ENCODE measurements at regions not wholly inside any gene's neighbourhood (a gene's known extent, or its start where the extent isn't known, plus 50 kb on each side); places are given as distances from the start of the nearest gene placed in this dataset.

DNA sequence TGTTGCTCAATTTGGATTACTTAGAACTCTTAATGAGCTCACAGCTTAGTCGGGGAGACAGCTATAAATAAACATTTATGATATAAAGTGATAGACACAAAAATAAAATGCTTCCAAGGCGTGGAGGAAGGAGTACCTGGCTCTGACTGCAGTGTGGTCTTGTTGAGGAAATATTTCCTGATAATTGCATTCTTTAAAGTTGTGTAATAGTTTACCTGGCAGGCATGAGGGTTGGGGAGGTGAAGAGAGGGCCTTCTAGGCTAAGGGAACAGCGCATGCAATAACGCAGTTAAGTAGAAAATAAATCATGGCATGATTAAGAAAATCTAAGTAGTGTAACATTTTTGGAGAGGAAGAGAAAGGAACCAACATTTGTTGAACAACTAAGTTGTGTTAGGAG is 260.5 kb upstream of the ATP2B1 start (continued):
- TF ChIP-seq RAD21 (IDR thresholded peaks at IDR 0.05; ENCODE audit: insufficient read depth, low read depth, low read length) = no peak

DNA sequence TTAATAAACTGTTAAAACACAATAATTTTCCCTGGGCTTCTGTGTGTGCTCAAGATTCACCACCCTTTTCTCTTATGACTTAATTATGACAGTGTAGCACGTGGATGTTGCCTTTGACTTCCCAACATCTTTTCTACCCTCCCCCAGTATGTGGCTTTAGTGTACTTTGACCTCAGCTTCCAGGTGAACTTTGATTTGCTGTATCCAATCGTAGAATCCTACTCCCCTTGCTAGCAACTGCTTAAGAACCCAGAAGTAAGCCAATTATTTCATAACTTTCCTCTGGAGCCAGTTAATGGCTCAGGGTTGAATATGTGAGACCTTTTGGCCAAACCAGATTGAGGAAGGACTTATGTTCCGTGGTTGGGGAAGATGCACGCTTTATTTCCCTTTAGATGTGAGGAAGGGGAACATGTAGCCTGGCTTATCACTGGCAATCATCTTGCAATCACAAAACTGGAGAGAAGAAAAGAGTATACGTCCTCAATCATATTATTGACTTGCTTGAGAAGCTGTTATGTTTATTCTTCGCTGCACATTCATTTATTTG is 259.6 kb upstream of the ATP2B1 start:
- Histone ChIP-seq H4K20me1 (ENCODE audit: control insufficient read depth, insufficient read depth) (no peaks in the 10 kb centered on the region), H3K36me3 (ENCODE audit: control insufficient read depth in 2 of 2, insufficient read depth in 2 of 2, low read length in 1 of 2) (no peaks in the 10 kb centered on the region), H3K4me2 (ENCODE audit: control insufficient read depth, insufficient read depth) (no peak overlapping the region), H3K4me1 (ENCODE audit: control insufficient read depth, insufficient read depth, low read length) (no peaks in the 10 kb centered on the region), H3K9ac (ENCODE audit: control insufficient read depth, insufficient read depth, low read length) (no peak overlapping the region), H2AFZ (ENCODE audit: control insufficient read depth, low read depth, low read length) (no peak overlapping the region), H3K9me3 (replicated peaks; ENCODE audit: control insufficient read depth, insufficient read depth, low read length) (no peaks in the 10 kb centered on the region; the same call in 2 of the 3 replicates), H3K27me3 (replicated peaks in 1 of 2; ENCODE audit: control insufficient read depth in 2 of 2, insufficient read depth in 2 of 2, low read length in 1 of 2) (no peaks in the 10 kb centered on the region), H3K79me2 (ENCODE audit: control insufficient read depth, insufficient read depth, low read length) (no peaks in the 10 kb centered on the region), H3K4me3 (no peak overlapping the region), H3K27ac (ENCODE audit: control insufficient read depth, insufficient read depth) (no peak overlapping the region)
- BruUV-seq (replicated peaks) = no TSS peak
- RAD21 ChIA-PET (ENCODE audit: unreplicated experiment) = no interaction called here
- no peak for ATAC-seq
- DNase-seq (ENCODE audit: low read depth, low spot score) = no peak
- TF ChIP-seq RCOR1 (conservative IDR thresholded peaks at IDR 0.05; ENCODE audit: low read depth, low read length) (no peak), SMARCA5 (IDR thresholded peaks at IDR 0.05) (no peak), ZNF622 (IDR thresholded peaks at IDR 0.05) (no peak), CREM (IDR thresholded peaks at IDR 0.05; ENCODE audit: low read depth) (no peak), JUNB (IDR thresholded peaks at IDR 0.05) (no peak), RAD51 (IDR thresholded peaks at IDR 0.05) (no peak), ZNF274 (IDR thresholded peaks at IDR 0.05; ENCODE audit: insufficient read depth, insufficient read length) (no peak), WRNIP1 (IDR thresholded peaks at IDR 0.05; ENCODE audit: borderline replicate concordance, low read depth, low read length) (no peak), BHLHE40 (IDR thresholded peaks at IDR 0.05; ENCODE audit: borderline replicate concordance in 1 of 2, low read depth in 2 of 2, low read length in 1 of 2) (no peak), RBBP5 (conservative IDR thresholded peaks at IDR 0.05) (no peak), ZNF384 (IDR thresholded peaks at IDR 0.05; ENCODE audit: borderline replicate concordance, low read depth, low read length) (no peak), ESRRA (IDR thresholded peaks at IDR 0.05; ENCODE audit: low read length) (no peak)
- TF ChIP-seq, protein P1, sequence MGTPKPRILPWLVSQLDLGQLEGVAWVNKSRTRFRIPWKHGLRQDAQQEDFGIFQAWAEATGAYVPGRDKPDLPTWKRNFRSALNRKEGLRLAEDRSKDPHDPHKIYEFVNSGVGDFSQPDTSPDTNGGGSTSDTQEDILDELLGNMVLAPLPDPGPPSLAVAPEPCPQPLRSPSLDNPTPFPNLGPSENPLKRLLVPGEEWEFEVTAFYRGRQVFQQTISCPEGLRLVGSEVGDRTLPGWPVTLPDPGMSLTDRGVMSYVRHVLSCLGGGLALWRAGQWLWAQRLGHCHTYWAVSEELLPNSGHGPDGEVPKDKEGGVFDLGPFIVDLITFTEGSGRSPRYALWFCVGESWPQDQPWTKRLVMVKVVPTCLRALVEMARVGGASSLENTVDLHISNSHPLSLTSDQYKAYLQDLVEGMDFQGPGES (IDR thresholded peaks at IDR 0.05) = no peak
- TF ChIP-seq, protein P2, sequence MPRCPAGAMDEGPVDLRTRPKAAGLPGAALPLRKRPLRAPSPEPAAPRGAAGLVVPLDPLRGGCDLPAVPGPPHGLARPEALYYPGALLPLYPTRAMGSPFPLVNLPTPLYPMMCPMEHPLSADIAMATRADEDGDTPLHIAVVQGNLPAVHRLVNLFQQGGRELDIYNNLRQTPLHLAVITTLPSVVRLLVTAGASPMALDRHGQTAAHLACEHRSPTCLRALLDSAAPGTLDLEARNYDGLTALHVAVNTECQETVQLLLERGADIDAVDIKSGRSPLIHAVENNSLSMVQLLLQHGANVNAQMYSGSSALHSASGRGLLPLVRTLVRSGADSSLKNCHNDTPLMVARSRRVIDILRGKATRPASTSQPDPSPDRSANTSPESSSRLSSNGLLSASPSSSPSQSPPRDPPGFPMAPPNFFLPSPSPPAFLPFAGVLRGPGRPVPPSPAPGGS (IDR thresholded peaks at IDR 0.05; ENCODE audit: borderline replicate concordance, insufficient read depth, low read depth, low read length, poor library complexity, severe bottlenecking) = no peak
- TF ChIP-seq, protein P3, sequence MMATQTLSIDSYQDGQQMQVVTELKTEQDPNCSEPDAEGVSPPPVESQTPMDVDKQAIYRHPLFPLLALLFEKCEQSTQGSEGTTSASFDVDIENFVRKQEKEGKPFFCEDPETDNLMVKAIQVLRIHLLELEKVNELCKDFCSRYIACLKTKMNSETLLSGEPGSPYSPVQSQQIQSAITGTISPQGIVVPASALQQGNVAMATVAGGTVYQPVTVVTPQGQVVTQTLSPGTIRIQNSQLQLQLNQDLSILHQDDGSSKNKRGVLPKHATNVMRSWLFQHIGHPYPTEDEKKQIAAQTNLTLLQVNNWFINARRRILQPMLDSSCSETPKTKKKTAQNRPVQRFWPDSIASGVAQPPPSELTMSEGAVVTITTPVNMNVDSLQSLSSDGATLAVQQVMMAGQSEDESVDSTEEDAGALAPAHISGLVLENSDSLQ (IDR thresholded peaks at IDR 0.05) = no peak
- TF ChIP-seq, protein P4, sequence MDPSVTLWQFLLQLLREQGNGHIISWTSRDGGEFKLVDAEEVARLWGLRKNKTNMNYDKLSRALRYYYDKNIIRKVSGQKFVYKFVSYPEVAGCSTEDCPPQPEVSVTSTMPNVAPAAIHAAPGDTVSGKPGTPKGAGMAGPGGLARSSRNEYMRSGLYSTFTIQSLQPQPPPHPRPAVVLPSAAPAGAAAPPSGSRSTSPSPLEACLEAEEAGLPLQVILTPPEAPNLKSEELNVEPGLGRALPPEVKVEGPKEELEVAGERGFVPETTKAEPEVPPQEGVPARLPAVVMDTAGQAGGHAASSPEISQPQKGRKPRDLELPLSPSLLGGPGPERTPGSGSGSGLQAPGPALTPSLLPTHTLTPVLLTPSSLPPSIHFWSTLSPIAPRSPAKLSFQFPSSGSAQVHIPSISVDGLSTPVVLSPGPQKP (IDR thresholded peaks at IDR 0.05; ENCODE audit: low read depth, low read length) = no peak
- FAIRE-seq = no peak
- intact Hi-C loops (cut with micrococcal nuclease; ENCODE audit: unreplicated experiment) = no loop called here
- in situ Hi-C loops (cut with MboI) = no loop called here
- POLR2A ChIA-PET = no interaction called here
- CTCF ChIA-PET = interaction anchor here (0.9 to 1.5 kb wide), 2 partner anchors 15 to 17 kb away, joined by 3 to 4 read pairs; no protein-coding TSS in a partner anchor
- 92% methylated on average over 6 of the region's 6 CpGs for WGBS (ENCODE audit: insufficient coverage, insufficient replicate concordance, low lambda C conversion rate, missing lambda C conversion rate)
- SMC1A ChIA-PET (ENCODE audit: uncharacterized antibody, unreplicated experiment) = interaction anchor here (0.6 to 2.3 kb wide), 5 partner anchors 8 to 1859 kb away, joined by 4 to 12 read pairs (median 5); no protein-coding TSS in a partner anchor

Data from GM12878 (cell line).